Type B pancreatic cell (in vitro differentiated cells): ENCODE measurements at regions not wholly inside any gene's neighbourhood (a gene's known extent, or its start where the extent isn't known, plus 50 kb on each side); places are given as distances from the start of the nearest gene placed in this dataset.

Source experiments
- DNase-seq: peaks from one replicate; pipeline ENCODE4 v3.0.0; 2021; ENCODE audit warnings: mixed read lengths; ENCODE audit not compliant: unreplicated experiment; ENCODE audit errors: extremely low spot score
- H3K27ac Mint-ChIP-seq: 2 replicates; pipeline ENCODE4 v1.8.0; 2021; ENCODE audit warnings: mild to moderate bottlenecking, mixed read lengths
- H3K27me3 Mint-ChIP-seq: 2 replicates; pipeline ENCODE4 v1.8.0; 2021; ENCODE audit warnings: mixed read lengths
- H3K36me3 Mint-ChIP-seq: 2 replicates; pipeline ENCODE4 v1.8.0; 2021; ENCODE audit warnings: mixed read lengths
- H3K4me1 Mint-ChIP-seq: one replicate; pipeline ENCODE4 v1.8.0; 2021; ENCODE audit warnings: mixed read lengths; ENCODE audit not compliant: unreplicated experiment
- H3K4me3 Mint-ChIP-seq: 2 replicates; pipeline ENCODE4 v1.8.0; 2021; ENCODE audit warnings: mild to moderate bottlenecking, mixed read lengths
- H3K9me3 Mint-ChIP-seq: 2 replicates; pipeline ENCODE4 v1.8.0; 2021; ENCODE audit warnings: mixed read lengths
- CTCF ChIP-seq: fragments of 200-600 bp; sonication (generic); conservative IDR thresholded peaks from 2 replicates; pipeline ENCODE4 v1.5.0; 2021; ENCODE audit warnings: antibody characterized with exemption, mild to moderate bottlenecking

GRCh38 chr4:77220828-77221613, 64.0 kb downstream of the CCNG2 start:
- H3K27me3 Mint-ChIP-seq = peaks cover 16% of the 10 kb centered on the region
- TF ChIP-seq CTCF = no peak
- no peaks in the 10 kb centered on the region for H3K36me3 Mint-ChIP-seq
- no peak for DNase-seq
- H3K9me3 Mint-ChIP-seq = peaks cover under 1% of the 10 kb centered on the region
- H3K27ac Mint-ChIP-seq = no peak overlapping the region
- H3K4me1 Mint-ChIP-seq = no peaks in the 10 kb centered on the region
- no peak overlapping the region for H3K4me3 Mint-ChIP-seq

GRCh38 chr4:77225022-77225421, 68.0 kb downstream of the CCNG2 start:
- DNase-seq = no peak
- Mint-ChIP-seq H3K9me3 (peaks cover 5% of the 10 kb centered on the region), H3K36me3 (no peaks in the 10 kb centered on the region), H3K27me3 (peaks cover 16% of the 10 kb centered on the region), H3K4me1 (peaks cover 8% of the 10 kb centered on the region), H3K4me3 (no peak overlapping the region), H3K27ac (no peak overlapping the region)
- TF ChIP-seq CTCF = no peak

GRCh38 chr4:77226939-77227705, 70.1 kb downstream of the CCNG2 start:
- Mint-ChIP-seq H3K27ac (no peak overlapping the region), H3K9me3 (peaks cover 5% of the 10 kb centered on the region), H3K36me3 (no peaks in the 10 kb centered on the region), H3K4me1 (peaks cover 8% of the 10 kb centered on the region), H3K4me3 (no peak overlapping the region), H3K27me3 (peaks cover 14% of the 10 kb centered on the region)
- no peak for TF ChIP-seq CTCF
- no peak for DNase-seq

GRCh38 chr4:77229433-77229832, 72.4 kb downstream of the CCNG2 start:
- Mint-ChIP-seq H3K9me3 (peaks cover 5% of the 10 kb centered on the region), H3K27me3 (peaks cover 7% of the 10 kb centered on the region), H3K27ac (no peak overlapping the region), H3K4me1 (peaks cover 8% of the 10 kb centered on the region), H3K36me3 (no peaks in the 10 kb centered on the region), H3K4me3 (no peak overlapping the region)
- no peak for DNase-seq
- no peak for TF ChIP-seq CTCF

GRCh38 chr4:77232653-77233052, 75.6 kb downstream of the CCNG2 start:
- H3K9me3 Mint-ChIP-seq = no peaks in the 10 kb centered on the region
- DNase-seq = no peak
- H3K27ac Mint-ChIP-seq = no peak overlapping the region
- no peaks in the 10 kb centered on the region for H3K36me3 Mint-ChIP-seq
- peaks cover 30% of the 10 kb centered on the region for H3K27me3 Mint-ChIP-seq
- H3K4me3 Mint-ChIP-seq = no peak overlapping the region
- no peak for TF ChIP-seq CTCF
- no peaks in the 10 kb centered on the region for H3K4me1 Mint-ChIP-seq
